ENCODE measurements at regions not wholly inside any gene's neighbourhood (a gene's known extent, or its start where the extent isn't known, plus 50 kb on each side); places are given as distances from the start of the nearest gene placed in this dataset.

GRCh38 chr11:128251140-128251539 lies 336.2 kb downstream of the ETS1 start:
- no peak overlapping the region for H2AFZ ChIP-seq (ENCODE audit: low read depth, low read length)
- H3K27ac ChIP-seq (ENCODE audit: low read length) = no peak overlapping the region
- H3K9me3 ChIP-seq (ENCODE audit: low read length) = no peaks in the 10 kb centered on the region
- H3K4me2 ChIP-seq (ENCODE audit: low read length) = no peak overlapping the region
- H3K79me2 ChIP-seq (replicated peaks; ENCODE audit: insufficient read depth, low read length) = no peaks in the 10 kb centered on the region
- no peak overlapping the region for H3K9ac ChIP-seq (ENCODE audit: low read length)
- no peaks in the 10 kb centered on the region for H3K36me3 ChIP-seq (ENCODE audit: insufficient read depth, low read length)
- no peaks in the 10 kb centered on the region for H3F3A ChIP-seq (ENCODE audit: insufficient read depth, low read length, poor library complexity, severe bottlenecking)
- H3K9me2 ChIP-seq (ENCODE audit: insufficient read depth, low read length) = no peaks in the 10 kb centered on the region
- no peaks in the 10 kb centered on the region for H4K20me1 ChIP-seq (ENCODE audit: insufficient read depth)
- no peak for TF ChIP-seq TAF1 (IDR thresholded peaks at IDR 0.05; ENCODE audit: low read depth)
- no peaks in the 10 kb centered on the region for H3K27me3 ChIP-seq (ENCODE audit: insufficient read depth, low read depth, low read length)
- no peak overlapping the region for H3K4me3 ChIP-seq (ENCODE audit: low read length)

- Histone ChIP-seq H3K9me2 (ENCODE audit: insufficient read depth, low read length) (no peaks in the 10 kb centered on the region), H2AFZ (ENCODE audit: low read depth, low read length) (no peak overlapping the region), H4K20me1 (ENCODE audit: insufficient read depth) (no peaks in the 10 kb centered on the region), H3F3A (ENCODE audit: insufficient read depth, low read length, poor library complexity, severe bottlenecking) (no peaks in the 10 kb centered on the region), H3K9ac (ENCODE audit: low read length) (no peak overlapping the region), H3K27me3 (ENCODE audit: insufficient read depth, low read depth, low read length) (no peaks in the 10 kb centered on the region), H3K9me3 (ENCODE audit: low read length) (no peaks in the 10 kb centered on the region), H3K4me2 (ENCODE audit: low read length) (no peak overlapping the region), H3K4me3 (ENCODE audit: low read length) (no peak overlapping the region), H3K79me2 (replicated peaks; ENCODE audit: insufficient read depth, low read length) (no peaks in the 10 kb centered on the region), H3K36me3 (ENCODE audit: insufficient read depth, low read length) (no peaks in the 10 kb centered on the region), H3K27ac (ENCODE audit: low read length) (no peak overlapping the region)
- TF ChIP-seq REST (IDR thresholded peaks at IDR 0.05; ENCODE audit: borderline replicate concordance) (no peak), MXI1 (conservative IDR thresholded peaks at IDR 0.05; ENCODE audit: poor library complexity, severe bottlenecking) (no peak), EZH2 (IDR thresholded peaks at IDR 0.05; ENCODE audit: borderline replicate concordance, insufficient read depth, low read length, poor library complexity, severe bottlenecking) (no peak), RAD21 (conservative IDR thresholded peaks at IDR 0.05) (no peak)
Observed at GRCh38 chr11:128250482-128250881, 336.9 kb downstream of the ETS1 start.

GRCh38 chr11:128246810-128247594 lies 340.4 kb downstream of the ETS1 start:
- TF ChIP-seq POLR2AphosphoS5 (IDR thresholded peaks at IDR 0.05) (no peak), MXI1 (conservative IDR thresholded peaks at IDR 0.05; ENCODE audit: poor library complexity, severe bottlenecking) (no peak), REST (IDR thresholded peaks at IDR 0.05; ENCODE audit: borderline replicate concordance) (no peak), RAD21 (conservative IDR thresholded peaks at IDR 0.05) (no peak), EP300 (conservative IDR thresholded peaks at IDR 0.05; ENCODE audit: poor library complexity, severe bottlenecking) (no peak), TAF1 (IDR thresholded peaks at IDR 0.05; ENCODE audit: low read depth) (no peak), SMC3 (conservative IDR thresholded peaks at IDR 0.05; ENCODE audit: poor library complexity) (no peak), CTCF (IDR thresholded peaks at IDR 0.05; ENCODE audit: poor library complexity, severe bottlenecking) (no peak), EZH2 (IDR thresholded peaks at IDR 0.05; ENCODE audit: borderline replicate concordance, insufficient read depth, low read length, poor library complexity, severe bottlenecking) (no peak)
- Histone ChIP-seq H3K9ac (ENCODE audit: low read length) (no peak overlapping the region), H3F3A (ENCODE audit: insufficient read depth, low read length, poor library complexity, severe bottlenecking) (no peaks in the 10 kb centered on the region), H3K4me2 (ENCODE audit: low read length) (no peak overlapping the region), H3K27me3 (ENCODE audit: insufficient read depth, low read depth, low read length) (no peaks in the 10 kb centered on the region), H3K36me3 (ENCODE audit: insufficient read depth, low read length) (no peaks in the 10 kb centered on the region), H3K79me2 (replicated peaks; ENCODE audit: insufficient read depth, low read length) (no peaks in the 10 kb centered on the region), H3K4me3 (ENCODE audit: low read length) (no peak overlapping the region), H3K9me2 (ENCODE audit: insufficient read depth, low read length) (no peaks in the 10 kb centered on the region), H3K9me3 (ENCODE audit: low read length) (no peaks in the 10 kb centered on the region), H3K27ac (ENCODE audit: low read length) (no peak overlapping the region), H4K20me1 (ENCODE audit: insufficient read depth) (no peaks in the 10 kb centered on the region), H2AFZ (ENCODE audit: low read depth, low read length) (no peak overlapping the region)
